GM12891 (cell line): ENCODE measurements at regions not wholly inside any gene's neighbourhood (a gene's known extent, or its start where the extent isn't known, plus 50 kb on each side); places are given as distances from the start of the nearest gene placed in this dataset.

Experiments used
- DNase-seq: peaks from one replicate; pipeline ENCODE4 v3.0.0; 2011; ENCODE audit warnings: low spot score; ENCODE audit not compliant: insufficient read length
- FAIRE-seq: peaks from 2 replicates; lab custom pipeline; 2011; peaks lifted over from hg19 to GRCh38; lab: Jason Lieb, UNC
- PAX5 ChIP-seq: IDR thresholded peaks from 2 replicates; pipeline ENCODE4 v1.6.1; 2011; ENCODE audit warnings: low read length, moderate library complexity, mild to moderate bottlenecking; ENCODE audit not compliant: insufficient read depth, severe bottlenecking
- POLR2A ChIP-seq: IDR thresholded peaks from 2 replicates; pipeline ENCODE4 v1.6.1; 2011; ENCODE audit warnings: low read depth, low read length, control low read depth
- POLR2AphosphoS5 ChIP-seq: IDR thresholded peaks from 2 replicates; pipeline ENCODE4 v1.6.1; 2011; ENCODE audit warnings: low read depth, low read length, control low read depth
- POU2F2 ChIP-seq: IDR thresholded peaks from 2 replicates; pipeline ENCODE4 v1.6.1; 2011; ENCODE audit warnings: low read depth, mild to moderate bottlenecking, control low read depth, low read length, moderate library complexity
- SPI1 ChIP-seq: IDR thresholded peaks from 2 replicates; pipeline ENCODE4 v1.6.1; 2011; ENCODE audit warnings: low read depth, low read length, control low read depth
- TAF1 ChIP-seq: IDR thresholded peaks from 2 replicates; pipeline ENCODE4 v1.6.1; 2011; ENCODE audit warnings: low read depth, low read length, control low read depth

DNA sequence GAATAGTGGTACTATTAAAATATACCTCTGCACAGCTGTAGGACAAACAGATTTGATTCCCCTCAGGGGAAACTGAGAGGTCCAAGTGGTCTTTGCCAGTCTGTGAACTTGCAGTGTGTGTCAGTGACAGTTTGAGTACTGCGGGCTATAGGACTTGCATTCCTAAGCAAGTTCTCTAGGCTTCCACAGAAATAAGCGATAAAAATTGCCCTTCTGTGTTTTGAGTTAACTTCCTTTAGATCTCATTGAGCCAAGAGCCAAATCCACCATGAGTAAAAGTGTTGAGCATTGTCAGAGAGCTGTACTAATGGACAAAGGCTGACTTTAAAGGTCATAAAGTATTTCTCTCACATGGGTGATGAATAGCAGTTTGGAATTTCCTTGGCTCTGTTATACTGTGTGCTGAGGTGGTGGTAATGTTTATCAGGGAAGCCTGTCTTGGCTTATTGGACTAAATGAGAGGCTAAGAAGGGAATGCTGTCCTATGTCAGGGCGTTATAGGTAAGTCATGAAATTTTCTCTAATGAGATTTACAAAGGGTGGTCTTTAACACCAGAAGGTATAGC lies 122.6 kb upstream of the MAP3K7 start:
- DNase-seq = no peak
- FAIRE-seq = no peak
- no peak for TF ChIP-seq TAF1
- TF ChIP-seq POLR2AphosphoS5 = no peak
- TF ChIP-seq SPI1 = no peak
- TF ChIP-seq POU2F2 = no peak
- TF ChIP-seq PAX5 = no peak
- no peak for TF ChIP-seq POLR2A

DNA sequence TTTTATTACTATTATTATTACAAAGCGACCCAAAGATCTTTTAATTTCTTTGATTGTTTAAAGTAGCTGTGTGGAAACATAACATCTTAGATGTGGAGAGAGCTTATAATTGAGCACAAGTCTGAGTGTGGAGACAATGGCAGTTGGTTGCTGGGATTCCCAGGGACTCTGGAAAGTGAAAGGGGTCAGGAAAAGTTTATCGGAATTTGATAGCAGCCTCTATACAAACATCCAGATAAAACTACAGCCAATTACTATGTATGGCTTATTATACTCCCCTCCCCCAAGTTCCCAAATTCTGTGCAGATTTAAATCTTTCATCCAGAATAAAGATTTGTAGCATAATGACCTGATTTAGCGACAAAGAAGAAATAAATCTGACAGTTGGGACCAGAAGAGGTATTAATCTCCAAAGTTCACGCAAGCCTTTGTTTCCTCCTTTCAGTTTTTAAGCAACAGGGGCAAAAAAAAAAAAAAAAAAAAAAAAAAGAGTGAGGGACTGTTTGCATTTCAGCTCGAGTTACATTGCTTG lies 121.4 kb upstream of the MAP3K7 start:
- DNase-seq (no peak), FAIRE-seq (no peak)
- TF ChIP-seq POLR2AphosphoS5 (no peak), POU2F2 (no peak), SPI1 (no peak), PAX5 (no peak), TAF1 (no peak), POLR2A (no peak)

DNA sequence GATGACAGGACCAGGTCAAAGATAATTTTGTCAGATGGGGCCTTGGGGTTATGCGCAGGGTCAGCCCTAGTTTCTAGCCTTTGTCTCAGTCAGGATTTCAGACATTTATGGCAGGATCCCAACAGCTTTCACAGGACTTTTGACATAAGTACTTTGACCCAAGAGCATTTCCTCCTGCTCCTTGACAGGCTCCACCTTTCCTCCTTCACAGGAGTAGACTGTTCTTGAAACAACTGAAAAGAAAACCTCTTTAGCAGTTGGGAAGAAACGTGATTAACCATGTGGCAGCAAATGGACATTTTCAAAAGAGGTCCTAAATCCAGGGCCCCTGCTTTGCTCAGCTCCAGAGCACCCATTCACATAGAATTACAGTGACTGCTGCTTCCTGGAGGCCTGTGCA lies 120.4 kb upstream of the MAP3K7 start:
- no peak for TF ChIP-seq TAF1
- TF ChIP-seq POU2F2 = no peak
- TF ChIP-seq SPI1 = no peak
- no peak for TF ChIP-seq POLR2AphosphoS5
- TF ChIP-seq POLR2A = no peak
- no peak for TF ChIP-seq PAX5
- DNase-seq (no peak), FAIRE-seq (no peak)

DNA sequence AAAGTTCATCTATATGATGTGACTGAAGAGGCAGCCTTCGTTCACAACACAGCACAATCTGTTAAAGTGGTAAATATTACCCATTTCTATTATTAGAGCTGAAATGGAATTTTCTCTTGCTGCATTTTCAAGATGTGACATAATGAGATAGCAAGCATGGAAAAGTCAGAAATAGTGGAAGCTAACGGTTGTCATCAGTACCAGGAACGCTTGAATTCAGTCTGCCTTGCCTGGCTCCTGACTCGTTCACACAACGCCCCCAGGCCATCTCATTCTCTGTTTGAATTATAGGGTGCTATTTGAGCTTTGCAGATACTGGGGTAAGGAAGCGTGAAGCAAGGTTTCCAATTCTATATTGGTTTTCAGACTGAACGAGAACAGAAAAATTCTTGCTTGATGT lies 116.5 kb upstream of the MAP3K7 start:
- no peak for TF ChIP-seq TAF1
- TF ChIP-seq POLR2A = no peak
- FAIRE-seq (no peak), DNase-seq (no peak)

DNA sequence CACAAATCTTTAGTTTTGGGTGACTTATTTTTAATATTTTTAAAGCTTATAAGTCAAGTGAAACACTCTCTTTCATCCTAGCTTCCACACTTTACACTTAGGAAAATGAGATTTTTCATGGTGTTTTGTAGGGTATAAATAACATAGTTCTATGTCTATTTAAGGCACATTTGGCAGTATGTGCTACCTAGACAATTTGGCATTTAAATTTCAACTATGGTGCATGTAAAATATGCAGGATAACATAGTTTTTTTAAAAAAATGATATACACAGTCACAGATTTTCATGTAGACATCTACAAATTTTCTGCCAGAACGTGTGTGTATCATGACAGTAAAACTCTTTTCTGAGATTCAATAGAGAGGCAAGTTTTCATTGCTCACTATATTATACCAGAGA lies 115.1 kb upstream of the MAP3K7 start:
- no peak for FAIRE-seq
- no peak for DNase-seq
- no peak for TF ChIP-seq POU2F2
- TF ChIP-seq TAF1 = no peak
- TF ChIP-seq POLR2AphosphoS5 = no peak
- no peak for TF ChIP-seq PAX5
- no peak for TF ChIP-seq POLR2A
- TF ChIP-seq SPI1 = no peak

DNA sequence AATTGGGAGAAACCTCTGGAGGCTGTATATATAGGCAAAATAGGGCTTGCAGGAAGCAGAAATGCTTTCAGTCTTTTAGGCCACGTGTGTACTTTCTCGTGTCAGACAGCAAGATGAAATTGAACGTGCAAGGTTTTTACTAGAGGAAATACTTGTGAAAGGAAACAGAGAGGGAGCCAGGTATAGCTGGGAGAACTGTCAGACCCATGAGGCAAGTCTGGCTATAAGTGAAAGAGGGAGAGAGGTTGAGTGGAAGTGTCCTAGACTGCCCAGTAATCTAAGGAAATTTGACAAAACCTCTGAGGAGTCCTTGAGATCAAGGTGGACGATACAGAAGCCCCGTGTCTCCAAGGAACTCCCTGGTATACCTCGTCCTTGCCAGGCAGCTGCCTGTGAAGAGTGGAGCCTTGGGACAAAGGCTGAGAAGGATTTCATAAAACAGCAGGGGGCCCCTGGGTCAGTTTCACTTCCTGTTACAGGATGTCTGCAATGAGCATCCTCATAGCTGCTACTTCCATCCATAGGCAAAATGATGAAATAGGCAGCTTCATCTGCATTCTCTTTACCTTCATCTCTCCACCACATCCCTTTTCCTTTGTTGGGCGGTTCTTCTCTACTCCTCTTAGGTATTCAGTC lies 114.4 kb upstream of the MAP3K7 start:
- FAIRE-seq = no peak
- no peak for DNase-seq
- TF ChIP-seq SPI1 (peak; percentile 90), POLR2A (no peak), POLR2AphosphoS5 (no peak)

DNA sequence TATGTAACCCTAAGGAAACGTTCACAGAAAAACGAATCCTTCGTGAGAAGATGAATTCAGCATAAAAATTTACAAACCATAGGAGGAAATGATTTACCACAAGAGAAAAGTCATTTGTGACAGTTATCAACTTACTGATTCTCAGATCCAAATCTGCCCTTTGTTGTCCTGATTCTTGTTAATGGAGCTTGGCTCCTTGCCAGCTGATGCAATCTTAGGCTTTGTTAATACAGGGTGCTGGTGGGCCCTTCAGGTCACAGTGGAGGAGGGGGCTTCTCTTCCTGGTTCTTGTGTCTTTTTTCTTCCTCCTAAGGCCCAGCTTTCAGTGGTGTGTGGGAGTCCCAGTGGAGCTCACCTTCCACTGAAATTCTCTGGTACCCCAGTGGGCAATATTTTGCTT lies 108.4 kb upstream of the MAP3K7 start:
- FAIRE-seq (no peak), DNase-seq (no peak)
- TF ChIP-seq POLR2A (no peak), PAX5 (no peak)

DNA sequence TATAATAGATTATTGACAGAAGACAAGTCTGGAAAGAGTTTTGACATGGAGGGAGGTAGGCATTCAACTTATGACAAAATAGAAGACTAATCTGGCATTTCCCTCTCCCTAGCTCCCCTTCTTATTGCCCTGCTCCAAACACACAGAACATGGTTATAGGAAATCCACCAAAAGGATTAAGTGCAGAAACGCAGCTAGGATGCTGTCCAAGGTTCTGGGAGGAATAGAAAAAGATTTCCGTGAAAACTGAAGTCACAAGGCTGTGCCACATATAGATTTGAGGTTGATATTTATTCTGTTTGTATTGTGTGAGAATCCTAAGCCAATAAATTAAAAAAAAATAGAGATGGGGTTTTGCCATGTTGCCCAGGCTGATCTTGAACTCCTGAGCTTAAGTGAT lies 107.9 kb upstream of the MAP3K7 start:
- TF ChIP-seq SPI1 = no peak
- no peak for TF ChIP-seq PAX5
- no peak for TF ChIP-seq POLR2AphosphoS5
- no peak for TF ChIP-seq POLR2A
- no peak for TF ChIP-seq POU2F2
- no peak for TF ChIP-seq TAF1
- no peak for FAIRE-seq

DNA sequence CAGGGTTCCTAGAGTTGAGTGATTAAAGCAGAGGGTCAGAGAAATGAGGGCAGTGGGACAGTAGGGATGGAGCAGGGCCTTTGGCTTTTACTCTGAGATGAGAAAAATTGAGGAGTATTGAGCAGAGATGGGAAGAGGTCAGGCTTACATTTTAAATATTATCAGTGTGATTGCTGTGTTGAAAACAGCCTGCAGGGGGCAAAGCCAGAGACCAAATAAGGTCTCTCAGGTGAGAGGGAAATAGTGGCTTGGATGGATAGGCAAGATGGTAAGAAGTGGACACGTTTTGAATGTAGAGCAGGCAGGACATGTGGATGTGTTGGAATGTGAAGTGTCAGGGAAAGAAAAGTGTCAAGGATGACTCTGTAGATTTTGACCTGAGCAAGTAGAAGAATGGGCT lies 105.0 kb upstream of the MAP3K7 start:
- FAIRE-seq (no peak), DNase-seq (no peak)

More for the DNA sequence above, 107.9 kb upstream of the MAP3K7 start:
- DNase-seq = no peak

DNA sequence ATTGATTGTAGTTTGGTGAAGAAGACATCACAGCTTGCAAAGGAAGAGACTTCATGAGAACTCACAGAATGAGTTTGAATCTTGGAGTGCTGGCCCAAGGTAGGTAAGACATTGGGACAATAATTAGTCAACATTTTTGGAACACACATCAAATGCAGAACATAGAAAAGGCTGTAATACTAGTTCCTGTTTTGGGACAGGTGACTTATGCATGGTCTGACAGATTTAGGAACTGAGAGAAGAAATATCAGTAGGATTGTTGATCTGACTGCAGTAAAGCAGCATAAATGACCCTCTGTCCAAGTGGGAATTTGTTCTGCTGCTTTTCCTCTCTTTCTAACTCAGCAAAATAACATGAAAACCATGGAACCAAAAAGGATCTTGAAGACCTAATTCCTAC lies 102.3 kb upstream of the MAP3K7 start:
- DNase-seq (no peak), FAIRE-seq (no peak)

More for the DNA sequence above, 105.0 kb upstream of the MAP3K7 start:
- TF ChIP-seq PAX5 (no peak), POLR2A (no peak), POU2F2 (no peak), POLR2AphosphoS5 (no peak), SPI1 (no peak), TAF1 (no peak)

More for the DNA sequence above, 102.3 kb upstream of the MAP3K7 start:
- TF ChIP-seq SPI1 (0 out of 2 replicates have a peak, but pooled peaks have one; percentile 20), POLR2AphosphoS5 (no peak)
